ENCODE measurements at regions not wholly inside any gene's neighbourhood (a gene's known extent, or its start where the extent isn't known, plus 50 kb on each side); places are given as distances from the start of the nearest gene placed in this dataset.

DNA sequence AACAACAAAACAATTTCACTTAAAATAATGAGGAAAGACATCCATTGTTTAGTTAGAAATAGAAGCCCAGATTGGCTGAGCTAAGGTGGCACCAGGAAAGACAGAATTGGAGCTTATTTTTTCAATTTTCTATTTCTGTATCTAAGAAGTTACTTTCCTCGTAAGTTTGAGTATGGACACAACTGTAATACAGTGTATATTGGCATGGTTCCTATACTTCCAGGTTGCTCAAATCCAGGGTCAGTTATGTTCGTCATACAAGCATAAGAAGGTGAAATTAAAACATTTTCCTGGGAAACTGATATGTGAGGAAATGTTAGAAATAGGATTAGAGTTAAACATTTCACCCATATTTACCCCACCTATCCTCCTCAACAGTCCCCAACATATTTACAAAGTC is 170.4 kb upstream of the AGA start:
- H3K4me1 ChIP-seq (ENCODE audit: control insufficient read depth in 5 of 5, insufficient read depth in 5 of 5, low read length in 5 of 5): peaks cover 0 to 6% (median 0%) of the 10 kb centered on the region in 5 donors
- TF ChIP-seq, protein P1, sequence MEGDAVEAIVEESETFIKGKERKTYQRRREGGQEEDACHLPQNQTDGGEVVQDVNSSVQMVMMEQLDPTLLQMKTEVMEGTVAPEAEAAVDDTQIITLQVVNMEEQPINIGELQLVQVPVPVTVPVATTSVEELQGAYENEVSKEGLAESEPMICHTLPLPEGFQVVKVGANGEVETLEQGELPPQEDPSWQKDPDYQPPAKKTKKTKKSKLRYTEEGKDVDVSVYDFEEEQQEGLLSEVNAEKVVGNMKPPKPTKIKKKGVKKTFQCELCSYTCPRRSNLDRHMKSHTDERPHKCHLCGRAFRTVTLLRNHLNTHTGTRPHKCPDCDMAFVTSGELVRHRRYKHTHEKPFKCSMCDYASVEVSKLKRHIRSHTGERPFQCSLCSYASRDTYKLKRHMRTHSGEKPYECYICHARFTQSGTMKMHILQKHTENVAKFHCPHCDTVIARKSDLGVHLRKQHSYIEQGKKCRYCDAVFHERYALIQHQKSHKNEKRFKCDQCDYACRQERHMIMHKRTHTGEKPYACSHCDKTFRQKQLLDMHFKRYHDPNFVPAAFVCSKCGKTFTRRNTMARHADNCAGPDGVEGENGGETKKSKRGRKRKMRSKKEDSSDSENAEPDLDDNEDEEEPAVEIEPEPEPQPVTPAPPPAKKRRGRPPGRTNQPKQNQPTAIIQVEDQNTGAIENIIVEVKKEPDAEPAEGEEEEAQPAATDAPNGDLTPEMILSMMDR (IDR thresholded peaks at IDR 0.05; ENCODE audit: control extremely low read depth, extremely low read depth): no peak
- H3K27me3 ChIP-seq (ENCODE audit: control insufficient read depth in 3 of 3, insufficient read depth in 3 of 3, low read length in 2 of 3): no peaks in the 10 kb centered on the region
- no peak overlapping the region for H3K4me3 ChIP-seq
- DNase-seq (peak in 1 of 3 donors; percentile 6), ATAC-seq (ENCODE audit: insufficient read depth, low FRiP score) (no peak)
- H3K27ac ChIP-seq (ENCODE audit: low read depth in 1 of 2, low read length in 1 of 2): no peak overlapping the region
- no peaks in the 10 kb centered on the region for H3K36me3 ChIP-seq (ENCODE audit: control insufficient read depth in 4 of 4, insufficient read depth in 4 of 4, low read length in 4 of 4)
- no peaks in the 10 kb centered on the region for H3K9me3 ChIP-seq (ENCODE audit: control insufficient read depth in 4 of 4, insufficient read depth in 3 of 4, low read length in 3 of 4)
- WGBS, 2 donors: 57 to 74% methylated on average over 2 of the region's 2 CpGs
- no peak overlapping the region for H3K9ac ChIP-seq (ENCODE audit: insufficient read depth in 1 of 2, low read length in 2 of 2)

DNA sequence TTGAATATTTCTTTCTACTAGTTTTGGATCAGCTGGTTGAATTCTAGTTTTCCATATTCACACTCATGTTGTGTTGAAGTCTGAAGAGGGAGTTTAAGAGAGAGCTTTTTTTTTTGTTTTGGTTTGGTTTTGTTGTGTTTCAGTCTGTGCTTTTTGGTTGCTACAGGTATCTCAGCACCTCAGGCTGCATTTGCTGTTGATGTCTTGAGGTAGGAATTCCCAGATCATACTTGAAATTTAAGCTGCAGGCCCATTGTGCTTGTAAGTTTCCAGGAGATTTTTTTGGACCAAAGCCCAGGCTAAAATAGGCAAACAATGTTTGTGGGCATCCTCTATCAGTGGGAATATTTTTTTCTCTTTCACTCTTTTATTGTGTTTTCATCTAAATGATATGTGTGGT is 190.2 kb upstream of the AGA start:
- Histone ChIP-seq H3K4me3 (no peak overlapping the region), H3K27me3 (ENCODE audit: control insufficient read depth in 3 of 3, insufficient read depth in 3 of 3, low read length in 2 of 3) (no peaks in the 10 kb centered on the region), H3K36me3 (ENCODE audit: control insufficient read depth in 4 of 4, insufficient read depth in 4 of 4, low read length in 4 of 4) (no peaks in the 10 kb centered on the region), H3K9ac (ENCODE audit: insufficient read depth in 1 of 2, low read length in 2 of 2) (no peak overlapping the region), H3K4me1 (ENCODE audit: control insufficient read depth in 5 of 5, insufficient read depth in 5 of 5, low read length in 5 of 5) (no peaks in the 10 kb centered on the region), H3K9me3 (ENCODE audit: control insufficient read depth in 4 of 4, insufficient read depth in 3 of 4, low read length in 3 of 4) (no peaks in the 10 kb centered on the region), H3K27ac (ENCODE audit: low read depth in 1 of 2, low read length in 1 of 2) (no peak overlapping the region)
- ATAC-seq (ENCODE audit: insufficient read depth, low FRiP score) (no peak), DNase-seq (no peak)
- TF ChIP-seq, protein P1 (IDR thresholded peaks at IDR 0.05; ENCODE audit: control extremely low read depth, extremely low read depth): no peak

DNA sequence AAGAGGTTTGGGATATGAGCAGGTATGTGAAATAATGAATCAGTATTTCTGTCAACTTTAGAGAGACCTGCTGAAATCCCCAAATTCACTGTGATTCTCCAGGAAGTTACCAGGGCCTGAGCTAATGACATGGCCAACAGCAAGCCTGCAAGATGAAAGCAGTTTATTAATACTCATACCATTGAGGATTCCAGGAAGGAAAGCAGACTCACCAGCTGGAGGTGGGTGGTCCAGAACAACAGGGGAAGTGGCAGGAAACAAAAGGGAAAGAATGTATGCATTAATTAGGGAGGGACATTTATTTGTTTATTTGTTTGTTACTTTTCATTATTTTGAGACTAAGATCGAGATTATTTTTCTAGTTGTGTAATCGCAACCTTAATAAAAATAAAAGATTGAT is 196.6 kb upstream of the AGA start:
- H3K4me1 ChIP-seq (ENCODE audit: control insufficient read depth in 5 of 5, insufficient read depth in 5 of 5, low read length in 5 of 5): no peaks in the 10 kb centered on the region
- no peak overlapping the region for H3K4me3 ChIP-seq
- H3K9me3 ChIP-seq (ENCODE audit: control insufficient read depth in 4 of 4, insufficient read depth in 3 of 4, low read length in 3 of 4): peaks cover 0 to 2% (median 0%) of the 10 kb centered on the region in 4 donors
- no peak overlapping the region for H3K27ac ChIP-seq (ENCODE audit: low read depth in 1 of 2, low read length in 1 of 2)
- no peaks in the 10 kb centered on the region for H3K27me3 ChIP-seq (ENCODE audit: control insufficient read depth in 3 of 3, insufficient read depth in 3 of 3, low read length in 2 of 3)
- no peak for DNase-seq
- ATAC-seq (ENCODE audit: insufficient read depth, low FRiP score): no peak
- no peak overlapping the region for H3K9ac ChIP-seq (ENCODE audit: insufficient read depth in 1 of 2, low read length in 2 of 2)
- TF ChIP-seq, protein P1 (IDR thresholded peaks at IDR 0.05; ENCODE audit: control extremely low read depth, extremely low read depth): no peak
- WGBS, 2 donors: 40 to 43% methylated on average over 2 of the region's 2 CpGs
- H3K36me3 ChIP-seq (ENCODE audit: control insufficient read depth in 4 of 4, insufficient read depth in 4 of 4, low read length in 4 of 4): no peaks in the 10 kb centered on the region

DNA sequence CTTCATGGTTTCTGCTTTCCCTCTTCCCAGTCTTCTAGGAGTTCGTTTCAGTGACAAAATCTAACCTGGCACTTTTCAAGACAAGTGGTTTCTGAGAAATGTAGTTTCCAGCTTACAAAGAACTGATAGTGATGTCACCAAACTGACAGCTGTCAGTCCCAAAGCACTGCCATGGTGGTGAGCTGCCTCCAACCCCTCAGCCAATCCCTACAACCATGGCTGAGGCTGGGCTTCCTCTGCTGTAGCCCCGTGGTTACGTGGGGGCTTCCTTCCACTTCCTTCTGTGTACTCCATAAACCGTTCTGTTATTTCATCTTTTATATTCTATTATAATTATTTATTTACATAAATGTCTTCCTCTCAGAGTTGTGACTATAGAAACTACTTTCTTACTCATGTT is 198.6 kb upstream of the AGA start:
- H3K9me3 ChIP-seq (ENCODE audit: control insufficient read depth in 4 of 4, insufficient read depth in 3 of 4, low read length in 3 of 4): peaks cover 0 to 2% (median 0%) of the 10 kb centered on the region in 4 donors
- DNase-seq (no peak), ATAC-seq (ENCODE audit: insufficient read depth, low FRiP score) (no peak)
- no peaks in the 10 kb centered on the region for H3K4me1 ChIP-seq (ENCODE audit: control insufficient read depth in 5 of 5, insufficient read depth in 5 of 5, low read length in 5 of 5)
- TF ChIP-seq, protein P1 (IDR thresholded peaks at IDR 0.05; ENCODE audit: control extremely low read depth, extremely low read depth): no peak
- H3K27me3 ChIP-seq (ENCODE audit: control insufficient read depth in 3 of 3, insufficient read depth in 3 of 3, low read length in 2 of 3): no peaks in the 10 kb centered on the region
- no peaks in the 10 kb centered on the region for H3K36me3 ChIP-seq (ENCODE audit: control insufficient read depth in 4 of 4, insufficient read depth in 4 of 4, low read length in 4 of 4)
- H3K27ac ChIP-seq (ENCODE audit: low read depth in 1 of 2, low read length in 1 of 2): no peak overlapping the region
- H3K4me3 ChIP-seq: no peak overlapping the region
- H3K9ac ChIP-seq (ENCODE audit: insufficient read depth in 1 of 2, low read length in 2 of 2): no peak overlapping the region
- WGBS, 2 donors: 41 to 52% methylated on average over 4 of the region's 4 CpGs
